GM23338 (cell line): ENCODE measurements at regions not wholly inside any gene's neighbourhood (a gene's known extent, or its start where the extent isn't known, plus 50 kb on each side); places are given as distances from the start of the nearest gene placed in this dataset.

ENCODE experiments used
- ATAC-seq: fragments of 200-7000 bp; cut with Tn5 transposase; 3 replicates; pipeline ENCODE4 v1.9.1; 2020
- DNase-seq: peaks from one replicate; pipeline ENCODE4 v3.0.0-alpha.2; 2015; ENCODE audit warnings: low spot score
- H2AFZ ChIP-seq: fragments of 200-600 bp; sonication (generic); 2 replicates; pipeline ENCODE4 v1.8.0; 2016; ENCODE audit warnings: antibody characterized with exemption, mild to moderate bottlenecking, moderate library complexity
- H3F3A ChIP-seq: fragments of 200-600 bp; sonication (generic); replicated peaks from 2 replicates; pipeline ENCODE4 v1.8.0; 2017; ENCODE audit warnings: antibody characterized with exemption, mixed run types, low read depth
- H3K27ac ChIP-seq: fragments of 200-600 bp; sonication (generic); 2 replicates; pipeline ENCODE4 v1.6.1; 2016; ENCODE audit warnings: low read depth
- H3K27me3 ChIP-seq: fragments of 200-600 bp; sonication (generic); 2 replicates; pipeline ENCODE4 v1.8.0; 2016; ENCODE audit warnings: mild to moderate bottlenecking, mixed run types, moderate library complexity; ENCODE audit not compliant: insufficient read depth
- H3K36me3 ChIP-seq: fragments of 200-600 bp; sonication (generic); 2 replicates; pipeline ENCODE4 v1.8.0; 2016; ENCODE audit warnings: mild to moderate bottlenecking; ENCODE audit not compliant: insufficient read depth
- H3K4me1 ChIP-seq: fragments of 200-600 bp; sonication (generic); 2 replicates; pipeline ENCODE4 v1.8.0; 2016; ENCODE audit warnings: mild to moderate bottlenecking, moderate library complexity; ENCODE audit not compliant: insufficient read depth
- H3K4me2 ChIP-seq: fragments of 200-600 bp; sonication (generic); 2 replicates; pipeline ENCODE4 v1.7.1; 2017; ENCODE audit warnings: mixed run types
- H3K4me3 ChIP-seq: fragments of 200-600 bp; sonication (generic); 2 replicates; pipeline ENCODE4 v1.6.1; 2016; ENCODE audit warnings: mixed run types
- H3K79me2 ChIP-seq: fragments of 200-600 bp; sonication (generic); replicated peaks from 2 replicates; pipeline ENCODE4 v1.8.0; 2017; ENCODE audit warnings: mild to moderate bottlenecking; ENCODE audit not compliant: insufficient read depth
- H3K9me2 ChIP-seq: fragments of 200-600 bp; sonication (generic); 2 replicates; pipeline ENCODE4 v1.8.0; 2017; ENCODE audit not compliant: insufficient read depth
- H4K20me1 ChIP-seq: fragments of 200-600 bp; sonication (generic); replicated peaks from 2 replicates; pipeline ENCODE4 v1.8.0; 2017; ENCODE audit warnings: mild to moderate bottlenecking; ENCODE audit not compliant: insufficient read depth
- H3K27ac Mint-ChIP-seq: 2 replicates; pipeline ENCODE4 v1.8.0; 2020; ENCODE audit warnings: inconsistent platforms, mild to moderate bottlenecking, moderate library complexity, mixed read lengths
- H3K27me3 Mint-ChIP-seq: 3 replicates; pipeline ENCODE4 v1.8.0; 2022; ENCODE audit warnings: low read depth, mild to moderate bottlenecking, moderate library complexity, mixed read lengths, inconsistent platforms; ENCODE audit not compliant: insufficient read depth, poor library complexity
- H3K36me3 Mint-ChIP-seq: 3 replicates; pipeline ENCODE4 v1.8.0; 2021; ENCODE audit warnings: low read depth, mild to moderate bottlenecking, inconsistent platforms, moderate library complexity, mixed read lengths
- H3K4me1 Mint-ChIP-seq: 3 replicates; pipeline ENCODE4 v1.8.0; 2020; ENCODE audit warnings: mild to moderate bottlenecking, inconsistent platforms, mixed read lengths
- H3K4me3 Mint-ChIP-seq: 3 replicates; pipeline ENCODE4 v1.8.0; 2021; ENCODE audit warnings: moderate library complexity, mild to moderate bottlenecking, inconsistent platforms, mixed read lengths
- H3K9me3 Mint-ChIP-seq: 3 replicates; pipeline ENCODE4 v1.8.0; 2020; ENCODE audit warnings: moderate library complexity, mild to moderate bottlenecking, inconsistent platforms, mixed read lengths
- CREB1 ChIP-seq: fragments of 250-450 bp; sonication (Bioruptor Pico); IDR thresholded peaks from 2 replicates; pipeline ENCODE4 v1.5.0; 2020; ENCODE audit warnings: low read depth, mild to moderate bottlenecking, moderate library complexity
- ETS1 ChIP-seq: IDR thresholded peaks from 2 replicates; pipeline ENCODE4 v1.6.1; 2016; ENCODE audit warnings: antibody characterized with exemption
- EZH2 ChIP-seq: fragments of 200-600 bp; sonication (generic); IDR thresholded peaks from one replicate; pipeline ENCODE4 v1.8.0; 2017; ENCODE audit warnings: antibody characterized with exemption, mild to moderate bottlenecking, low read depth; ENCODE audit not compliant: unreplicated experiment
- EZH2phosphoT487 ChIP-seq: fragments of 200-600 bp; sonication (generic); IDR thresholded peaks from one replicate; pipeline ENCODE4 v1.8.1; 2018; ENCODE audit warnings: antibody characterized with exemption; ENCODE audit not compliant: unreplicated experiment
- JUNB ChIP-seq: IDR thresholded peaks from one replicate; pipeline ENCODE4 v1.6.1; 2016; ENCODE audit warnings: antibody characterized with exemption; ENCODE audit not compliant: unreplicated experiment
- POLR2AphosphoS5 ChIP-seq: IDR thresholded peaks from 2 replicates; pipeline ENCODE4 v1.6.1; 2016; ENCODE audit warnings: antibody characterized with exemption, low read depth
- STAT1 ChIP-seq: IDR thresholded peaks from one replicate; pipeline ENCODE4 v1.6.1; 2016; ENCODE audit warnings: antibody characterized with exemption; ENCODE audit not compliant: unreplicated experiment
- ZNF331 ChIP-seq: fragments of 250-450 bp; sonication (Bioruptor Pico); IDR thresholded peaks from 2 replicates; pipeline ENCODE4 v1.5.0; 2020; ENCODE audit warnings: low read depth, mild to moderate bottlenecking, moderate library complexity
- ZNF462 ChIP-seq: fragments of 250-450 bp; sonication (Bioruptor Pico); IDR thresholded peaks from 2 replicates; pipeline ENCODE4 v1.5.0; 2020; ENCODE audit warnings: mild to moderate bottlenecking, moderate library complexity

- TF ChIP-seq ZNF462 (CRISPR knock-in tag), result no peak
- no peak for TF ChIP-seq CREB1
- TF ChIP-seq ZNF331 (CRISPR knock-in tag), result no peak
- no peak for TF ChIP-seq EZH2
- no peak for TF ChIP-seq POLR2AphosphoS5
- TF ChIP-seq STAT1, result no peak
- no peak for TF ChIP-seq EZH2phosphoT487
- TF ChIP-seq JUNB, result no peak
Measured at GRCh38 chr6:143586557-143586956, 75.0 kb upstream of the FUCA2 start (continued).

- Histone ChIP-seq H3K79me2 (no peaks in the 10 kb centered on the region), H3K4me2 (no peak overlapping the region), H3K27ac (no peak overlapping the region), H3K4me1 (no peaks in the 10 kb centered on the region), H3K27me3 (no peaks in the 10 kb centered on the region), H3K36me3 (no peaks in the 10 kb centered on the region), H4K20me1 (no peaks in the 10 kb centered on the region), H2AFZ (no peak overlapping the region), H3F3A (no peaks in the 10 kb centered on the region), H3K9me2 (no peaks in the 10 kb centered on the region), H3K4me3 (no peak overlapping the region)
- Mint-ChIP-seq H3K27me3 (no peaks in the 10 kb centered on the region), H3K4me3 (no peak overlapping the region), H3K9me3 (no peaks in the 10 kb centered on the region; the same call in 2 of the 3 replicates), H3K36me3 (no peaks in the 10 kb centered on the region), H3K27ac (no peak overlapping the region), H3K4me1 (peaks cover 4% of the 10 kb centered on the region; the same call in 2 of the 3 replicates)
- DNase-seq (no peak), ATAC-seq (no peak)
- no peak for TF ChIP-seq POLR2AphosphoS5
- no peak for TF ChIP-seq ETS1
- no peak for TF ChIP-seq ZNF462 (CRISPR knock-in tag)
Measured at GRCh38 chr6:143585716-143586115, 74.2 kb upstream of the FUCA2 start.
